ENCODE measurements at regions not wholly inside any gene's neighbourhood (a gene's known extent, or its start where the extent isn't known, plus 50 kb on each side); places are given as distances from the start of the nearest gene placed in this dataset.

DNA sequence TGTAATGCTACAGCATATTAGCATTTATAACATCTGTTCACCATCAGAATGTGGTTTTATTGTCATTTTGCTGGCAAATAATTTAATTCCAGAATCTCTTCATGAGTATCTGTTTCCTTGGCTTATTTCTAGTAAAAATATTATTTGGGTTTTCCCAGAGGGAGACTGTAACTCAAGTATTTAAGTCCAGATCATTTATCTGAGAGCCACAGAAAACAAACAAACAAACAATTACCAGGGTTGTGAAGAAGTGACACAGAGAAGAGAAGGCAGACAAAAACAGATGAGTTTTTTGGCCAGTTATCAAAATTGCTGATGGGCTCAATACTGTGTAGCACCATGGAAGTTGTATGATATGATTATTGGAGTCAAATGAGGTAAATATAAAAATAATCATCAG is 515.1 kb downstream of the TECRL start:
- TF ChIP-seq, protein P1, sequence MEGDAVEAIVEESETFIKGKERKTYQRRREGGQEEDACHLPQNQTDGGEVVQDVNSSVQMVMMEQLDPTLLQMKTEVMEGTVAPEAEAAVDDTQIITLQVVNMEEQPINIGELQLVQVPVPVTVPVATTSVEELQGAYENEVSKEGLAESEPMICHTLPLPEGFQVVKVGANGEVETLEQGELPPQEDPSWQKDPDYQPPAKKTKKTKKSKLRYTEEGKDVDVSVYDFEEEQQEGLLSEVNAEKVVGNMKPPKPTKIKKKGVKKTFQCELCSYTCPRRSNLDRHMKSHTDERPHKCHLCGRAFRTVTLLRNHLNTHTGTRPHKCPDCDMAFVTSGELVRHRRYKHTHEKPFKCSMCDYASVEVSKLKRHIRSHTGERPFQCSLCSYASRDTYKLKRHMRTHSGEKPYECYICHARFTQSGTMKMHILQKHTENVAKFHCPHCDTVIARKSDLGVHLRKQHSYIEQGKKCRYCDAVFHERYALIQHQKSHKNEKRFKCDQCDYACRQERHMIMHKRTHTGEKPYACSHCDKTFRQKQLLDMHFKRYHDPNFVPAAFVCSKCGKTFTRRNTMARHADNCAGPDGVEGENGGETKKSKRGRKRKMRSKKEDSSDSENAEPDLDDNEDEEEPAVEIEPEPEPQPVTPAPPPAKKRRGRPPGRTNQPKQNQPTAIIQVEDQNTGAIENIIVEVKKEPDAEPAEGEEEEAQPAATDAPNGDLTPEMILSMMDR (optimal IDR thresholded peaks at IDR 0.05 in 1 of 3, IDR thresholded peaks at IDR 0.05 in 1 of 3, conservative IDR thresholded peaks at IDR 0.05 in 1 of 3; ENCODE audit: extremely low read depth in 1 of 3, insufficient read depth in 2 of 3, low read length in 3 of 3): no peak
- no peak for TF ChIP-seq EZH2 (IDR thresholded peaks at IDR 0.05; ENCODE audit: low read length)

All from keratinocyte (primary cell).